Left lung (tissue), 4 donors: ENCODE measurements at regions not wholly inside any gene's neighbourhood (a gene's known extent, or its start where the extent isn't known, plus 50 kb on each side); places are given as distances from the start of the nearest gene placed in this dataset.

Source experiments
- ATAC-seq: fragments of 200-7000 bp; cut with Tn5 transposase; one replicate; pipeline ENCODE4 v1.9.1; 2020; ENCODE audit warnings: moderate library complexity
- DNase-seq, 4 donors: peaks; one replicate each; pipeline ENCODE4 v3.0.0-alpha.2; 2013 to 2020
- H3K27ac ChIP-seq, 2 donors: fragments of 200-600 bp; sonication (generic) in 1 of 2; one replicate each; pipeline versions ENCODE4 v1.5.0 to v1.8.0; 2020 to 2021
- H3K27me3 ChIP-seq, 2 donors: fragments of 200-600 bp; sonication (generic) in 1 of 2; one replicate each; pipeline versions ENCODE4 v1.5.0 to v1.8.0; 2020 to 2021
- H3K36me3 ChIP-seq, 2 donors: fragments of 200-600 bp; sonication (generic) in 1 of 2; one replicate each; pipeline versions ENCODE4 v1.5.0 to v1.8.0; 2020 to 2021
- H3K4me1 ChIP-seq, 2 donors: fragments of 200-600 bp; one replicate each; pipeline ENCODE4 v1.8.0; 2021
- H3K4me3 ChIP-seq, 2 donors: fragments of 200-600 bp; sonication (generic) in 1 of 2; one replicate each; pipeline versions ENCODE4 v1.5.0 to v1.8.0; 2020 to 2021; ENCODE audit warnings: mild to moderate bottlenecking in 1 of 2
- H3K9me3 ChIP-seq, 2 donors: fragments of 200-600 bp; sonication (generic) in 1 of 2; one replicate each; pipeline versions ENCODE4 v1.5.0 to v1.8.0; 2020 to 2021
- intact Hi-C, 2 donors: fragments of 100-400 bp; cut with DNase I; formaldehyde crosslinking; loops; one replicate each; pipeline versions ENCODE4 v1.11.2 to v1.14.2; 2022
- TF ChIP-seq, protein P1 (sequence below), 2 donors: fragments of 200-600 bp; sonication (generic) in 1 of 2; IDR thresholded peaks; one replicate each; pipeline versions ENCODE4 v1.5.0 to v1.8.0; 2021; ENCODE audit warnings: antibody characterized with exemption in 2 of 2
- donor health status: DM: no; HTN: yes; CAD: no.
- donor health status: DM: no; HTN: no; CAD: no.

DNA sequence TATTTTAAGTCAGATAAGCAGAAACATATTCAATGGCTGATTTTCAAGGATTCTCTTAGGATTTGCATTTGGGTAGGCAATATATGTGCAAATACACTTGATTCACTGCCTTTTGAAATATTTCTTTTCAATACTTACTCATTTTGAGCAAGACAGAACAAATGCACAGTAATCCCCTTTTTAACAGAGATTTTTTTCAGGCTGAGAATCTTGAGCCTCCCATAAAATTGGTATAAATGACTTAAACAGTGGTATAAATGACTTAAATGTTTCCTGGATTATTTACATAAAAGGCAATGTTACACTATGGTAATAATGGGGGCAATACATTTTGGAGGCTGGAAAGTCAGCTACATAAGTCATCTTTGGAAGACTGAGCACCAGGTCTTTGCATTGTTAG, 389.0 kb downstream of the OLFM4 start:
- intact Hi-C loops: no loop called here
- ATAC-seq (no peak), DNase-seq (no peak)
- Histone ChIP-seq H3K27ac (no peak overlapping the region), H3K27me3 (no peaks in the 10 kb centered on the region), H3K9me3 (no peaks in the 10 kb centered on the region), H3K4me1 (no peaks in the 10 kb centered on the region), H3K36me3 (no peaks in the 10 kb centered on the region), H3K4me3 (no peak overlapping the region)
- TF ChIP-seq, protein P1, sequence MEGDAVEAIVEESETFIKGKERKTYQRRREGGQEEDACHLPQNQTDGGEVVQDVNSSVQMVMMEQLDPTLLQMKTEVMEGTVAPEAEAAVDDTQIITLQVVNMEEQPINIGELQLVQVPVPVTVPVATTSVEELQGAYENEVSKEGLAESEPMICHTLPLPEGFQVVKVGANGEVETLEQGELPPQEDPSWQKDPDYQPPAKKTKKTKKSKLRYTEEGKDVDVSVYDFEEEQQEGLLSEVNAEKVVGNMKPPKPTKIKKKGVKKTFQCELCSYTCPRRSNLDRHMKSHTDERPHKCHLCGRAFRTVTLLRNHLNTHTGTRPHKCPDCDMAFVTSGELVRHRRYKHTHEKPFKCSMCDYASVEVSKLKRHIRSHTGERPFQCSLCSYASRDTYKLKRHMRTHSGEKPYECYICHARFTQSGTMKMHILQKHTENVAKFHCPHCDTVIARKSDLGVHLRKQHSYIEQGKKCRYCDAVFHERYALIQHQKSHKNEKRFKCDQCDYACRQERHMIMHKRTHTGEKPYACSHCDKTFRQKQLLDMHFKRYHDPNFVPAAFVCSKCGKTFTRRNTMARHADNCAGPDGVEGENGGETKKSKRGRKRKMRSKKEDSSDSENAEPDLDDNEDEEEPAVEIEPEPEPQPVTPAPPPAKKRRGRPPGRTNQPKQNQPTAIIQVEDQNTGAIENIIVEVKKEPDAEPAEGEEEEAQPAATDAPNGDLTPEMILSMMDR (IDR thresholded peaks at IDR 0.05): no peak

DNA sequence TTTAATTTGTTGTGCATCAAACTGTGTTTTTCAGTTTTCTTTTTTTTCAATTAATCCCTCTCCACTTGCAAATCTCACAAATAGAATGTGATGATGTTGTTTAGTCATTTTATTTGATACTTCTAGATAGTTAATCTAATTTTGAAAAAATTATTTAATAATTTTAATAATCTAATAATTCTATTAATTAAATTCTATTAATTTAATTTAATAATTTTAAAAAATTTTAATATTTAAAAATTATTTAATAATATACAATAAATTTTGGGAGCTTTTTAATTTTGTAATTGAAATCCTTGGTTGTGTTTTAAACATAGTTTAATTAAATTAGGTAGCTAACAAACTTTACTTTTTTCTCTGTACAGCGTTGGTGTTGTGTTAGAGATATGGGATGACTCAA, 393.8 kb downstream of the OLFM4 start:
- Histone ChIP-seq H3K4me3 (no peak overlapping the region), H3K4me1 (no peaks in the 10 kb centered on the region), H3K9me3 (peaks cover 0 to 6% of the 10 kb centered on the region in 2 donors), H3K27me3 (no peaks in the 10 kb centered on the region), H3K27ac (no peak overlapping the region), H3K36me3 (no peaks in the 10 kb centered on the region)
- ATAC-seq (no peak), DNase-seq (no peak)
- intact Hi-C loops: no loop called here
- TF ChIP-seq, protein P1 (IDR thresholded peaks at IDR 0.05): no peak

DNA sequence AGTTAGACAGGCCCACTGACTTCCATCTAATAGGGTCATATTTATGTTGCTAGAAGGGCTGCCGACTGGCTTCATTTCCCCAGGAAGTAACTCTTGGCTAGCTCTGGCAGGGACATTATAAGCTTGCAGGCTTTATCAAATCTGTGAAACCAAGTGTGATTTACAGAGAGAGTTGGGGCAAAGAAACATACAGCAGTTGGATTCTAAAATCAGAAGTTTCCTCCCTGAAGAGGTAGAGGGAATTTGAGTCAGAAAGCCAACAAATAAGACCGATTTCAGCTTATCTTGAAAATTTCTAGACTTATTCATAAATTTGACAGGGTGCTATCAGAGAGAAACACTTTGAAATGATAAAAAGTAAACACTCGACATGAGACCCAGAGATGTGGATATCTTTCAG, 407.8 kb downstream of the OLFM4 start:
- no peaks in the 10 kb centered on the region for H3K36me3 ChIP-seq
- DNase-seq (peak in 1 of 4 donors; percentile 11), ATAC-seq (no peak)
- peaks cover 0 to 7% of the 10 kb centered on the region in 2 donors for H3K9me3 ChIP-seq
- H3K4me1 ChIP-seq: no peaks in the 10 kb centered on the region
- no peaks in the 10 kb centered on the region for H3K27me3 ChIP-seq
- intact Hi-C loops: no loop called here
- no peak overlapping the region for H3K4me3 ChIP-seq
- no peak overlapping the region for H3K27ac ChIP-seq
- TF ChIP-seq, protein P1 (IDR thresholded peaks at IDR 0.05): no peak

DNA sequence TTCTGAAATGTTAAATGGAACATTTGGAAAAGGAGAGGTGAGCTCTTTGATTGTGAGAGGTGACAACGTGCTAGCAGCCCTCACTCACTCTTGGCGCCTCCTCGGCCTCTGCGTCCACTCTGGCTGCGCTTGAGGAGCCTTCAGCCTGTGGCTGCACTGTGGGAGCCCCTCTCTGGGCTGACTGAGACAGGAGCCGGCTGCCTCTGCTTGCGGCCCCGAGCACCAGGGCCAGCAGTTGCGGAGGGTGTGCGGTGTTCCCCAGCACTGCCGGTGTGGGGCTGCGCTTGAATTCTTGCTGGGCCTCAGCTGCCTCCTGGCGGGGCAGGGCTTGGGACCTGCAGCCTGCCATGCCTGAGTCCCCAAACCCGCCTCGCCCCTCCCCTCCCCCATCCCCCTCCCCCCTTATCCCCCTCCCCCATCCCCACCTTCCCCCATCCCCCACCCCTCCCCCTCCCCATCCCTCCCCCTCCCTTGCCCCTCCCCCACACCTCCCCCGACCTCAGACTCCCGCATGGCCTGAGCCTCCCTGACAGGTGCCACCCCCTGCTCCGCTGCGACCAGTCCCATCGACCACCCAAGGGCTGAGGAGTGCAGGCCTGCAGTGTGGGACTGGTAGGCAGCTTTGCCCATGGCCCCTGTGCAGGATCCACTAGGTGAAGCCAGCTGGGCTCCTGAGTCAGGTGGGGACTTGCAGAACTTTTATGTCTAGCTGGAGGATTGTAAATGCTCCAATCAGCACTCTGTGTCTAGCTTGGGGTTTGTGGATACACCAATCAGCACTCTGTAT, 411.0 kb downstream of the OLFM4 start:
- intact Hi-C loops: no loop called here
- peaks cover 0 to 9% of the 10 kb centered on the region in 2 donors for H3K9me3 ChIP-seq
- H3K27ac ChIP-seq: no peak overlapping the region
- no peaks in the 10 kb centered on the region for H3K36me3 ChIP-seq
- no peaks in the 10 kb centered on the region for H3K4me1 ChIP-seq
- TF ChIP-seq, protein P1 (IDR thresholded peaks at IDR 0.05): no peak
- no peaks in the 10 kb centered on the region for H3K27me3 ChIP-seq
- peak in 1 of 4 donors; percentile 54 for DNase-seq
- no peak for ATAC-seq
- H3K4me3 ChIP-seq: no peak overlapping the region

DNA sequence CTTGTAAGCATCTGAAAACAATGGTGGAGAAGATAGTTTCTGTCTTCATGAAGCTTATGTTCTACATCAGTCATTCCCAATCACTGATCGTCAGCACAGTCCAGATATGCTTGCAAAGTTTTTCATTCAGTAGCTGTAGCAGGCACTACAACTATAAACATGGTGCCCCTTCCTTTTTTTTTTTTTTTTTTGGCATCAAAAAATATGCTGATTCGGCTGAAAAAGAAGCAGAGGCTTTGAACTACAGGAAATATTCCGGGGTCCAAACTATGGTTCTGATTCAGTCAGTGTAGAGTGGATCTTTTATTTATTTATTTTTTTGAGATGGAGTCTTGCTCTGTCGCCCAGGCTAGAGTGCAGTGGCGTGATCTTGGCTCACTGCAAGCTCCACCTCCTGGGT, 414.4 kb downstream of the OLFM4 start:
- H3K27me3 ChIP-seq: no peaks in the 10 kb centered on the region
- no peak overlapping the region for H3K27ac ChIP-seq
- no peak overlapping the region for H3K4me3 ChIP-seq
- TF ChIP-seq, protein P1 (IDR thresholded peaks at IDR 0.05): no peak
- intact Hi-C loops: no loop called here
- no peak for ATAC-seq
- DNase-seq: no peak
- peaks cover 0 to 16% of the 10 kb centered on the region in 2 donors for H3K9me3 ChIP-seq
- no peaks in the 10 kb centered on the region for H3K36me3 ChIP-seq
- H3K4me1 ChIP-seq: no peaks in the 10 kb centered on the region
